ENCODE measurements at regions not wholly inside any gene's neighbourhood (a gene's known extent, or its start where the extent isn't known, plus 50 kb on each side); places are given as distances from the start of the nearest gene placed in this dataset.

DNA sequence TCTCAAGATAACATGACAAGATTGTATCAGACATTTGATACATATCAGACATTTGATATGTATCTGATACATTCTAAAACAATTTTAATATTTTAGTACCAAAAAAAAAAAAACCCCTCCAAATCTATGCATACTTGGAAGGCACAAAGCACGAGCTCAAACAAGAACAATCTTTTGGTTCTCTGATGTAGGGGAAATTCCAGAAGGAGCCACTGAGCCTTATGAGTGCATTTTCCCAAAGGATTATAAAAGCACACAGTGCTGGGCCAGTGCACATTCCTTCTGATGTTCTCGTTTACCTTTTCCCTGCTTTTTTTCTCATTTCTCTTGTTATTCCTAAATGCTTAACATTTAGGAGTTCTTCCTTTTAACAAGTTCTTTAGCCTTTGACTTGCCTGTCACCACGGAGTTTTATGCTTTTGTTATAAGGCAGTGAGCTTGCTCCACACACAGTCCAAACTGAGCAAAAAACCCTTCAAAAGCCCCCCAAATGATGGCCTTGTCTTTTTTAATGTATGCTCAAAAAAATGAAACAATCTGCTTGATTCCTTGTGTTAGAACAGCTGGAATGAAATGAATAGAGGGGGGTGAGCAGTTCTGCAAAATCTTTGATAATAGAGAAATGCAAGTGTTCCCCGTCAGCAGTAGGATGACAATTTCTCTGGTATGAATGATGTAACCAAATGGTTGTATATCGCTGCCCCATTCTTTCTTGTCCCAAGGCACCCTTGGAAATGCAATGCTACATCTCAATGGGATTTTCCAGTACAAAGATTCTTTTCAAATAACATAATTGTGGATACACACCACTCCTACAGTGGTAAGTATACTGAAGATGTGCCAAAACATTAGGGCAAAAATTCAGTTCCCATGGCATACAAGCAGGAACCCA lies 597.2 kb upstream of the ZEB2 start:
- TF ChIP-seq POLR2AphosphoS5 (IDR thresholded peaks at IDR 0.05) (no peak), POLR2A (IDR thresholded peaks at IDR 0.05) (no peak)
- TF ChIP-seq, protein P1, sequence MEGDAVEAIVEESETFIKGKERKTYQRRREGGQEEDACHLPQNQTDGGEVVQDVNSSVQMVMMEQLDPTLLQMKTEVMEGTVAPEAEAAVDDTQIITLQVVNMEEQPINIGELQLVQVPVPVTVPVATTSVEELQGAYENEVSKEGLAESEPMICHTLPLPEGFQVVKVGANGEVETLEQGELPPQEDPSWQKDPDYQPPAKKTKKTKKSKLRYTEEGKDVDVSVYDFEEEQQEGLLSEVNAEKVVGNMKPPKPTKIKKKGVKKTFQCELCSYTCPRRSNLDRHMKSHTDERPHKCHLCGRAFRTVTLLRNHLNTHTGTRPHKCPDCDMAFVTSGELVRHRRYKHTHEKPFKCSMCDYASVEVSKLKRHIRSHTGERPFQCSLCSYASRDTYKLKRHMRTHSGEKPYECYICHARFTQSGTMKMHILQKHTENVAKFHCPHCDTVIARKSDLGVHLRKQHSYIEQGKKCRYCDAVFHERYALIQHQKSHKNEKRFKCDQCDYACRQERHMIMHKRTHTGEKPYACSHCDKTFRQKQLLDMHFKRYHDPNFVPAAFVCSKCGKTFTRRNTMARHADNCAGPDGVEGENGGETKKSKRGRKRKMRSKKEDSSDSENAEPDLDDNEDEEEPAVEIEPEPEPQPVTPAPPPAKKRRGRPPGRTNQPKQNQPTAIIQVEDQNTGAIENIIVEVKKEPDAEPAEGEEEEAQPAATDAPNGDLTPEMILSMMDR (IDR thresholded peaks at IDR 0.05) = no peak
